NCI-H2171 (cell line): ENCODE measurements at regions not wholly inside any gene's neighbourhood (a gene's known extent, or its start where the extent isn't known, plus 50 kb on each side); places are given as distances from the start of the nearest gene placed in this dataset.

ENCODE experiments used
- DNase-seq: peaks from one replicate; lab custom pipeline; 2025; lab: John Stamatoyannopoulos, UW

- no peak for DNase-seq
Observed at GRCh38 chr10:83580373-83581012, 558.8 kb upstream of the GHITM start.

- no peak for DNase-seq
Observed at GRCh38 chr10:83582407-83583095, 556.8 kb upstream of the GHITM start.

- no peak for DNase-seq
Observed at GRCh38 chr10:83585686-83586085, 553.6 kb upstream of the GHITM start.

- no peak for DNase-seq
Observed at GRCh38 chr10:83592337-83592935, 546.9 kb upstream of the GHITM start.

DNA sequence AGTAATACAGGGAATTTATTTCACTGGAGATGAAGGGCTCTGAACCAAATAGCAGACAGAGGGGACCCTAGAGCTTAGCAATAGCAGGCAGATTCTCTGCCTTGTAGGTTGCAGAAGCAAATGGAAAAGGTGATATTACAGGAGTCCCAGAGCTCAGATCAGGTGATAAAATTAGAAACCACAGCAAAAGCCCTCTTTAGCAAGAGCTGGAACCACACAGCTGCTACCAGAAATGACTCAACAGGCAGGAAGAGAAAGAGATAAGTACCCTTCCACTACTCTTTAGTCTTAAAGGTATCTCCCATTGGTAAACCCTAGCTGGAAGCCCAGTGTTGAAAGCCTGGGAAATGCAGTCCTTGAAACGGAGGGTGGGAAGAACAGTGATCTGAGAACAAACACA lies 535.6 kb upstream of the GHITM start:
- DNase-seq = no peak

DNA sequence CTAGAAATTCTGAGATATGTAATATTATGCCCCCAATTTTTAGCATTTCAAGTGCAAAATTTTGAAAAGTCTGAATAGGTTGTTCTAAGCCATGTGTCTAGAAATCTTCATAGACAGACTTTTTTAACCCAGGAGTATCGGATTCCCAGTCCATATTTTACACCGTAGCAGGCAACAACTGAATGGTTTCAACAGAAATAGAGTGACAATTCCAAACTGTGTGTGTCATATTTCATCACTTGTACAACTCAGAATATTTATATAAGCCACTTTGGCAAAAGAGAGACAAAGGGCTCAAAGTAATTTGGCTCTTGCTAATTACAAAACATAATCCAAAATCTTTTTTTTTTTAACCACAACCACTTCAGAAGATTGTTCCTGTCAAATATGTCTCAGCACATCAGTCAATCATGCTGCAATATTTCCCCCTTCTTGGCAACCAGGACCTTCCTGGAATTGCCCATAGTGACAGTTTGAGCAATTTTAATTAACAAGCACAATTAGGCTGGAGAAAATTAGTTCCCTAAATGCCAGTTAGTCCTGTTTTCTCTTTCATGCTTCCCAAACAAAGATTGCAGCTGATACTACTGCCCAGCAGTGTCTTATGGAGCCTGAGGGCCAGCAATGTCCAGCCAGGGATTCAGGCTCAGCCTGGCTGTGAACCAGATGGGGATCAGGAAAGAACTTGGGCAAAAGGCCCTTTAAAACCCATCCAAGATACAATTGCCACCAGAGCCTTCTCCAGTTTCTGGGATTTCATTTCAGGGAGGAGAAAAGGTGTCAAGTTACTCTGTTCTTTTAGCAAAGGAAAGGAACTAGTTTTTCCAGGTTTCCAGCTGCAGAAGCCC lies 533.3 kb upstream of the GHITM start:
- peak; percentile 29 for DNase-seq

DNA sequence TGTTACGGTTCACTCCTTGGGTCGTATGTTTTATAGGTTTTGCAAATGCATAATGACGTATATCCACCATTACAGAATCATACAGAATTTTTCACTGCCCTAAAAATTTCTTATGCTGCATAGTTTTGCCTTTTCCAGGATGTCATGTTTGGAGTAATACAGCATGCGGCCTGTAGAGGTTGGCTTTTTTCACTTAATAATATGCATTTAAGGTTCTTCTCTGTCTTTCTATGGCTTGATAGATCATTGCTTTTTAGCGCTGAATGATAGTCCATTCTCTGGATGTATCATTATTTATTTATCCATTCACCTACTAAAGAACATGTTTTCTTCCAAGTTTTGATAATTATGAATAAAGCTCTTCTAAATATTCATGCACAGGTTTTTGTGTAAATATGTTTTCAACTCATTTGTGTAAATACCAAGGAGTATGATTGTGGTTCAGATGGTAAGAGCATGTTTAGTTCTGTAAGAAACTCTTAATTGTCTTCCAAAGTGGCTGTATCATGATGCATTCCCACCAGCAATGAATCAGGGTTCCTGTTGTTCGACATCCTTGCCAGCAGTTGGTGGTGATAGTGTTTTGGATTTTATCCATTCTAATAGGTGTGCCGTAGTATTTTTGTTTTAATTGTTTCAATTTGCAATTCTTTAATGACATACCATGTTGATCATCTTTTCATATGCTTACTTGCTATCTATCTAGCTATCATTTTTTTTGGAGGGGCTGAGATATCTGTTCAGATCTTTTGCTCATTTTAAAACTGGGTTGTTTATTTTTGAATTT lies 531.2 kb upstream of the GHITM start:
- DNase-seq = no peak

GRCh38 chr10:83612050-83612449 lies 527.3 kb upstream of the GHITM start:
- no peak for DNase-seq

DNA sequence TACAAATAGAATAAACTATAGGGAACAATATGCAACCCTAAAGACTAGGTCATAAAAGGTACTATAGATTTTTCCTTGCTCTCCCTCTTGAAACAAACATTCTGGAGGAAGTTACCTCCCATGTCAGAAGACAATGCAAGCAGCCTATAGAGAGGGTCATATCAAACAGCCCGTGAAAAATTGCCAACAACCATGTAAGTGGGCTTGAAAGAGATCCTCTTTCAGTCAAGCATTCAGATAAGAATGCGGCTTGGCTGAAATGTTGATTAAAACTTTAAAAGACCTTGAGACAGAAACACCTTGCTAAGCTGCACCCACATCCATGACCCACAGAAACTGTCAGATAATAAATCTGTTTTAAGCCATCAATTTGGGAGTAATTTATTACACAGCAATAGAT lies 526.6 kb upstream of the GHITM start:
- no peak for DNase-seq

GRCh38 chr10:83617172-83617571 lies 522.1 kb upstream of the GHITM start:
- no peak for DNase-seq

GRCh38 chr10:83617692-83618545 lies 521.4 kb upstream of the GHITM start:
- no peak for DNase-seq

DNA sequence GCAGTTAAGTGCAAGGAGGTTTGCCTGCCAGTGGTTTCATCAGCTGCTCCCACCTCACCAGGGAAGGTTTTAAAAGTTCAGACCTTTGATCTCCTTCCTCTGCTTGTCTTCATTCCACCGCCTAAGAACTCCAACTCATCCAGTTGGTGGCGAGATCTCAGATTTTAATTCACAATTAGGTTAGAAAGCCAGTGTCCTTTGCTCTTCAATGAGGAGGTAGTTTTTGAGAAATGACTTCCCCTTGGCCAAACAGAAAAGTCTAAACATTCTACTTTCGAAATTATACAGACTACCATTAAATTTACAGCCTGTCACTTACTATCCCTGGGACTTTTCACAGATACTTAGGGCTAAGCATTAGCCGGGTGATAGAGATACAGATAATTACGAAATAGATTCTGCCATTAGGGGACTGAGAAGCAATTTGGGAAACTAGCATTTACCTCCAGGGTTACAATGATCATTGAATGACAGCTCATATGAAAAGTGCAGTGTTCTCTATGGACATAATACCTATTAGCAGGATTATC lies 513.4 kb upstream of the GHITM start:
- no peak for DNase-seq

- DNase-seq = no peak
Observed at GRCh38 chr10:83632701-83633100, 506.6 kb upstream of the GHITM start.

DNA sequence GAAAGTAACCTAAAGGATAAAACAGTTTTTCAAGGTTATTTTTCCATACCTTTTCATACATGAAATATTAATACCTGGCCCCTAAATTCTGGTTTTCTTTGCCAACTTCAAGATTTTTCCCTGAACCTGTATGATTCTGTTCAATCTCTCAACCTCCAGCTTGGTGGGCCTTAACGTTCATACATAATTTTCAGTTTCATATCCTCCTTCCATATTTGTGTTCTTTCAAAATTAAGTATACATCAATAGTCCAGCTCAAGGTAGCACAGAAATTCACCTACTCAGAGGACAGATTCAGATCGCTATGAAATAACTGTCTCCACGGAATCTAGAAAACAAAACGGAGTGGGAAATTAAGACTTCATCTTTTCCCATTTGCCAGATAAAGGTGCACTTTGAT lies 505.8 kb upstream of the GHITM start:
- DNase-seq = no peak

DNA sequence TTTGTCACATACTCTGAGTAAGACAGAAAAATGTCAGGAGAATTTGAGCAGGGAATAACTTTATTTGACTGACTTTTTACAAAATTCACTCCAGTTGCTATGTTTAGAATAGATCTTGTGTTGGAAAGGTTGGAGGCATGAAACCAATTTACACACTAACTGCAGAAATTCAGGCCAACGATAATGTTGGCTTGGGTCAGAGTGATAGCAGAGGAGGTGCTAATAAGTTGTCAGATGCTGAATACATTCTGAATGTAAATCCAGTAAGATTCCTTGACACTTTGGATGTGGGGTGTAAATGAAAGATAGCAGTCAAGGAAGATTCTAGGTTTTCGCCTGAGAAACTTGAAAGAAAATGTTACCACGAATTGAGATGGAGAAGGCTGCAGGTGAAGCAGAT lies 502.5 kb upstream of the GHITM start:
- no peak for DNase-seq

DNA sequence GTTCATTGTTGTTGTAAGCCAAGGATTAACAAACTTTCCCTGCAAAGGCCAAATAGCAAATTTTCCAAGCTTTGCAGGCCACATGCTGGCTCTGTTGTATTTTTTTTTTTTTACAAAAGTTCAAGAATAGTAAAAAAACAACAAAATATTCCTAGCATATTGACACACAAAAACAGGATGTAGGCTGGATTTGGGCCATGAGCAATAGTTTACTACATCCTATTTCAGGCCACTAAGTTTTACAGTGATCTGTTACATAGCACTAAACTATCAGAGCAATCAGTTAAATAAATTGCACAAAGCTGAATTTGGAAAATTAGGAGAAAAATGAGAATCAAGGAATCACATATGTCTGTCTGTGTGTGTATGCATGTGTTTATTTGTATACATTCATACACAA lies 491.8 kb upstream of the GHITM start:
- DNase-seq = no peak

DNA sequence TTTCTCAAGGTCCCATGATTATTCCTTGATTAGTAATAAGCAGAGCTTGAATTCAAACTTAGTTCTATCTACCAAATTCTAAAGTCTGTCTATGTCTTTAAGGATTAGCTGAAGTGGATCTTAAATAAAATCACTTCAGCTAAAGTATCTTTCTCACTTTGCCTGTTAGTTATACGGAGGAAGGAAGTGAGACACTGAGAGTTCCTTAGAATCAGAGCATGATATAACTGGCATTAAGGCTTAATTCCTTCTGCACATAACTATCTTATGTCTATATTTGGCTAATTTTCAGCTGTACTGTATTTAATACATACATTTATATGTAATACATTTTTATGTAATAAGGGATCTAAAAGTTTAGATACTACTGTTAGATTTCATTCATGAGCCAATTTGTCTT lies 491.1 kb upstream of the GHITM start:
- no peak for DNase-seq

- no peak for DNase-seq
Observed at GRCh38 chr10:83649471-83649870, 489.8 kb upstream of the GHITM start.

GRCh38 chr10:83654689-83655088 lies 484.6 kb upstream of the GHITM start:
- DNase-seq = no peak

DNA sequence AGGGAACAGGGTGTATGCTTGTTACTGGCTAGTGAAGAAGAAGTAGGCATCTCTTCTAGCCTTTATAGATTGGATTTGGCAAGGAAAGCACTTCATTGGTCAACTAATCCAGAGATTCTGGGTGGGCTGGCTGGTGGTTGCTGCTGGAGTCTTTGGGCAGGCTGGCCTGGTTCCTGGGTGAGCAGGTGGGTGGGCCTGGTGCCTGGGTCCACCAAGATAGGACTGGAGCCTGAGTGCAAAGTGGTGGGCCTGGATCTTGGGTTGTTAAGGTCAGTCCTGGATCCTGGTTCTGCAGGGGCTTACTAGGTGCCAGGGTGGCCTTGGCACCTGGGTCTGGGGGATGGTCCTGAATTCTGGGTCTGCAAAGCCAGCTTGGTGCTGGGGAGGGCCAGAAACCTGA lies 482.4 kb upstream of the GHITM start:
- DNase-seq = no peak

DNA sequence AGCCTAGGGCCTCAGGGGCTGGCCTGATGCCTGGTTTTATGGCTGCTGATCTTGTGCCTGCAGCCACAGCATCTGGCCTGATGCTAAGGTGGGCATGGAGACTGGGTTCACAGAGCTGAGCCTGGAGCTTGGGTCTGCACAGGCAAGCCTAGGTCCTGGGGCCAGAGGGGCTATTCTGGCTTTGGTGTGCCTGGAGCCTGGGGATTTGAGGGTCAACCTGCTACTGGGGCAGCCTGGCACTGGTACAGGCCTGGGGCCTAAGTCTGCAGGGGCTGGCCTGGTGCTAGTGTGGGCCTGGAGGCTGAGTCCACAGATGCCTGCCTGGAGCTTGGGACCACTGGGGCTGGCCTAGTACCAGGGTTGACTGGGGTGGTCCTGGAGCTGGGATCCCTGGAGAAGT lies 481.8 kb upstream of the GHITM start:
- no peak for DNase-seq
